RWPE1 (cell line): ENCODE measurements at regions not wholly inside any gene's neighbourhood (a gene's known extent, or its start where the extent isn't known, plus 50 kb on each side); places are given as distances from the start of the nearest gene placed in this dataset.
A peak's percentile ranks its signal among the peaks of the same experiment; 100 is the strongest.

Experiments
- CTCF ChIA-PET: fragments of 350-600 bp; sonication (Branson Sonifier 250); formaldehyde crosslinking; extraction: SDS; loops from one replicate; lab custom pipeline; 2021; lab: Yijun Ruan, JAX
- POLR2A ChIA-PET: fragments of 400-600 bp; formaldehyde crosslinking; extraction: SDS; loops from one replicate; lab custom pipeline; 2020; ENCODE audit warnings: antibody characterized with exemption; ENCODE audit not compliant: low non-redundant PET; lab: Yijun Ruan, JAX
- DNase-seq: peaks from one replicate; pipeline ENCODE4 v3.0.0; 2012; ENCODE audit warnings: low spot score
- H3K27ac ChIP-seq: fragments of 450-650 bp; 2 replicates; pipeline ENCODE4 v1.5.1; 2017
- CTCF ChIP-seq: fragments of 450-650 bp; conservative IDR thresholded peaks from 2 replicates; pipeline ENCODE4 v1.5.1; 2017; ENCODE audit warnings: low read depth, mild to moderate bottlenecking

DNA sequence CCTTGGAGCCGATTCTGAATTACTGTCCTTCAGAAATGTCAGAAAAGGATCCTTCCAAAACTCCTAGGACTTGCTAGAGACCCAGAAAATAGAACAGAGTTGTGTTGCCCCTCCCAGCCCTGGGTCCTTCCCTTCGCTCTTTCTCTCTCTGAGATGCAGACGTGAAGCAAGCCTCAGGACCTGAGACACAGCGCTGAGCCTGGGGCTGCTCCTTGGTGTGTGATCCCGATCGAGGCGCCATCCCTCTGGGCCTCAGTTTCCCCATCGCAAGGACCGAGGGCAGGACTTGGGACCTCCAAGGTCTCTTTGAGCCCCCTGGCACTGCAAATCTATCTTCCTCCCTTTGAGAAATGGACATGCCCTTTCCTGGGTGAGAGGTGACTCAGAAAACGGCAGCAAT is 533.5 kb downstream of the TBC1D22A start:
- TF ChIP-seq CTCF: no peak
- ChIA-PET POLR2A (no interaction called here), CTCF (no interaction called here)
- no peak overlapping the region for H3K27ac ChIP-seq
- DNase-seq: no peak

DNA sequence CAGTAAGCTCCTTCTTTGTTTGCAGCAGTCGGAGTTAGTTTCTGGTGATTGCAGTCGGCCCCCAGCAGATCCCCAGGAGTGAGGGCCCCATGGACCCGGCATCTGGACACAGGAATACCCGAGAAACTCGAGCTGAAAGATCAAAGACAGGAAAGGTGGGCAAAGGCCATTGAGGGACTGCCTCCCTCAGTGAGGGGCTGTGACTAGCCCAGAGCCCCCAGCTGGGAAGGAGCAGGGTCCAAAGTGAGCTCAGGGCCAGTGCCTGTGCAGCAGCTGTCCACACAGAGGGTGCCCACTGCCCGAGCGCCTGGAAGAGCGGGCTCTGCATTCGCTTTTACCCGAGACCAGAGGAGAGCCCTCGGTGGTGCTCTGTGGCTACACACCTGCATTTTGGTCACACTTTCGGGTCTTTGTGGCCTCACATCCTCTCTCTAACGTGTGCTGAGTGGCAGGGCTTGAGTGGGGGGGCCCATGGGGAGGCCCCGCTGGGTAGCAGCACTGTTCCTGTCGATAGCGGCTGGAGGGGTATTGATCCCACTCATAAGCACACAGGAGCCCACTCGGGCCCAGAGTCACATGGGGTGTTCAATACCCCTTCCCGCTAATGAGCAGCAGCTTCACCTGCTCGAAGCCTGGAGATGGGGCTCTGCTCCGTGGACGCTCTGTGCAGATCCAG is 532.9 kb downstream of the TBC1D22A start:
- ChIA-PET CTCF (no interaction called here), POLR2A (no interaction called here)
- no peak overlapping the region for H3K27ac ChIP-seq
- DNase-seq: no peak
- no peak for TF ChIP-seq CTCF

- ChIA-PET POLR2A (no interaction called here), CTCF (no interaction called here)
- no peak for TF ChIP-seq CTCF
- DNase-seq: no peak
- H3K27ac ChIP-seq: no peak overlapping the region
Observed at GRCh38 chr22:47294576-47294975, 532.1 kb downstream of the TBC1D22A start.

- no peak for TF ChIP-seq CTCF
- no peak overlapping the region for H3K27ac ChIP-seq
- no peak for DNase-seq
- ChIA-PET POLR2A (no interaction called here), CTCF (no interaction called here)
Observed at GRCh38 chr22:47294222-47294532, 531.7 kb downstream of the TBC1D22A start.

DNA sequence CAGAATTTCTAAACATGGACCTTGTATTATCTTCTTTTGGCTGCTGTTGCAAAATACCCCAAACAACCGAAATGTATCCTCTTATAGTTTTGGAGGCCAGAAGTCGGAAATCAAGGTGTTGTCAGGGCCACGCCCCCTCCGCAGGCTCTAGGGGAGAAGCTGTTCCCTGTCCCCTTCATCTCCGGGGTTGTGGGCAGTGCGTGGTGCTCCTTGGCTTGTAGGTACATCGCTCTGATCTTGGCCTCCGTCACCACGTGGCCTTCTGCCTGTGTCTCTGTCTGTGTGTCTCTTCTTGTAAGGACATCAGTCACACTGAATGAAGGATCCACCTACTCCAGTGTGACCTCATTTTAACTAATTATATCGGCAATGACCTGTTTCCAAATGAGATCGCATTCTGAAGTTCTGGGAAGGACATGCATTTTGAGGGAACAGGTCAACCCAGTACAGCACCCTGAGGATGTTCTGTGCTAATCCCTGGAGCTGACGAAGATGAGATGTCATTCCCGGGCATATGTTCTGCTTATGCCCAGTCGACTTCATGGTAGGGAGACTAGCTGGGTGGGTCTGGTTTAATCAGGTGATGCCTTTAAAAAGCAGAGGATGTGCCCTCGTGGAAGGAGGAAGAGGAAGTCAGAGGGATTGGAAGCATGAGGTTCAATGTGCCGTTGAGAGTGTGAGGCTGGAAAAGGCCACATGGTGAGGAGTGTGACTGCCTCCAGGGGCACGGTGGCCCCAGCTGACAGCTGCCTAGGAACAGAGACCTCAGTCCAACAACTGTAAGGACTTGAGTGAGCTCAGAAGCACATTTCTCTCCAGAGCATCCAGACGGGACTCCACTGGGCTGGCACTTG is 531.1 kb downstream of the TBC1D22A start:
- CTCF ChIA-PET: no interaction called here
- no peak for DNase-seq
- no peak for TF ChIP-seq CTCF
- POLR2A ChIA-PET: no interaction called here
- H3K27ac ChIP-seq: no peak overlapping the region

DNA sequence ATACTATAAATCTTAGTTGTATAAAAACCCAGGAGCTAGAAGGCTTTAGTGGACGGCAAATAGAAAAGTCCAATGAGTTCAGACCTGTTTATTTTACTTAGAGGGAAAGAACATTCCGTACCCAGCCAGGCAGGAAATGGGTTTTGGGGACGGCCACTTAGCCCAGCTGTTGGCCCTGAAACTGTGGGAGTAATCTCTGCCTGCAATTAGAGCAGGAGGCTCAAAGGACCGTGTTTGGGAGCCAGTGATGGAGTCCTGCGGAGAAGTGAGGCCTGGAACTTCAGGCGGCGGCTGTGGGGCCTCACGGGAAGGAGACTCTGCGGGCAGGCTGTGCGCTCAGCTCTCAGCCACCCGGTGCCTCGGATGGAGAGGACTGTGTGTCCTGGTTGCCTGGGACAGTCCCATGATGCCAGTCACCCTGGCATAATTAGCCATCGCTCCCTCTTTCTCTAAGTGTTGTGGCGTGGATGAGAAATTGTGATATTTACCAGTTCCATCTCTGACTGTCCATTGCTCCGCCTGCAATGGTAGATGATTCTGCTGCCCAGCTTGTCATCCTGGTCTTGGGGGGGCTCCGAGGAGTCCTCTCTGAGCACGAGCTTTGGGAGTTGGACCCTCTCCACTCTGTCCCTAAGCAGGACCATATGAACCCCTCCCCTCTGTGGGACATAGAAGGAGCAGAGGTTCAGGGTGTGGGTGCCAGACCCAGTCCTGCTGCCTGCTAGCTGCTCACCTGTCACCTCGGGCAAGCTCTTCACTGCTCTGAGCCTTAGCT is 530.3 kb downstream of the TBC1D22A start:
- DNase-seq: no peak
- POLR2A ChIA-PET: no interaction called here
- peak overlapping the region; percentile 43; the same call in 1 of the 2 replicates for H3K27ac ChIP-seq
- TF ChIP-seq CTCF: no peak
- CTCF ChIA-PET: no interaction called here
